Inferior parietal cortex (tissue), 1 donor: ENCODE measurements at regions not wholly inside any gene's neighbourhood (a gene's known extent, or its start where the extent isn't known, plus 50 kb on each side); places are given as distances from the start of the nearest gene placed in this dataset.
"Not testable (repeated sequence)": the region's sequence is repeated elsewhere in the genome, so short reads cannot be mapped to it uniquely, and the experiment has no call there.

Source experiments
- DNase-seq: peaks from one replicate; pipeline ENCODE4 v3.0.0-alpha.2; 2016; ENCODE audit errors: extremely low spot score

DNA sequence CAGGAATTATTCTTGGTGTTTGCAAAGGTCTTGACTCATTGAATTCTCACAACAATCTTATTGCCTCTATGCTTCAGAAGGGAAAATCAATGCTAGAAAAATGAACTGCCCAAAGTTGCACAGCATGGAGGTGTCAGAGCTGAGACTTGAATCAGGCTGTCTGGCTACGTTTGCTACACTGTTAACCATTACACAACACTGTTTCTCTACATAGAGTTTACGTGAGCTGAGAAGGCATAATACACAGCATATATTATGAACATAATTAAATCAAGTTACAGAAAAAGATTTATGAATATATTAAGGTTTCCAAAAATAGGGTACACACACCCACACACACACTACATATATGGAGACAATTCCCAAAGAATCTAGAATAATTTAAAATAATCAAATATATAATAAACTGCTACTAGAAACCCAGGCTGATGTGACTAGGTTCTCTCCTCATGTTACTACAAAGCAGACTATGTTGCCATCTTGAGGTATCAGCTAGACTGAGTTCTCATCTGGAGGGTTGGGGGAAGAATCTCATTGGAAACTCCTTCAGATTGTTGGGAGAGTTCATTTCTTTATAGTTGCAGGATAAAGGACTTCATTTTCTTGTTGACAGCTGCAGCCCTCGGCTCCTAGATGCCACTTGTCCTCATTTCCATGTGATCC, 1270.5 kb downstream of the ARAP2 start:
- DNase-seq: no peak

DNA sequence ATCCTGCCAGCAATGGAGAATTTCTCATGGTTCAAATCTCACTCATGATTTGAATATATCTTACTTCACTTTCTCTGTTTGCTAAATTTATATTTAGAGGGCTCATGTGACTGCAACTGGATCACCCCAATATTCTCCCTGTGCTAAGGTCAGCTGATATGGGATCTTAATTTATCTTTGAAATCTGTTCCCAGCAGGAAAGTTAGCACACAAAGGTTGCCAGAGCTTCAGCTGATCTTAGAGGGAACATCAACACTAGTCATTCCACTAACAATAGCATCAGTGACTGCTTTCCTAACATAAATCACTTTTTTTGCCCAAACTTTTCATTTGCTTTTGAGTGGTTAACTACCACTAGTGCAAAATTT, 1270.0 kb downstream of the ARAP2 start:
- no peak for DNase-seq

DNA sequence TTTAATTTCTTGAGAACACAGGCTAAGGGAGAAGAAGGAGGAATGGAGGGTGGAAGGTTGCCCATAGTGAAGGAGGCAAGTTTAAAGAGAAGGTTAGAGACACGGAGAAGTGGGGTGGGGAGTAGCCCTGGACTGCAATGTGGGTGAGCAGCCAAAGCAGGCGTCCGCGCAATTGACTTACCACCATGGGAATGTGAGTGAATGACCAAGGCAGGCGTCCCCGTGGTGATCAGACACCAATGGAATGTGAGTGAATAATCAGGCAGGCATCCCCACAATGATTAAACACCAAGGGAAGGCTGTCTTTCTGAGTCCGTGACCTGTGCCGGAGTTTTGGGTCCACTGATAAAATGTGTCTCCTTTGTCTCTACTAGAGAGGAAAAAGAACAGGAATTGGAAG, 1223.1 kb downstream of the ARAP2 start:
- DNase-seq: not testable (repeated sequence)

DNA sequence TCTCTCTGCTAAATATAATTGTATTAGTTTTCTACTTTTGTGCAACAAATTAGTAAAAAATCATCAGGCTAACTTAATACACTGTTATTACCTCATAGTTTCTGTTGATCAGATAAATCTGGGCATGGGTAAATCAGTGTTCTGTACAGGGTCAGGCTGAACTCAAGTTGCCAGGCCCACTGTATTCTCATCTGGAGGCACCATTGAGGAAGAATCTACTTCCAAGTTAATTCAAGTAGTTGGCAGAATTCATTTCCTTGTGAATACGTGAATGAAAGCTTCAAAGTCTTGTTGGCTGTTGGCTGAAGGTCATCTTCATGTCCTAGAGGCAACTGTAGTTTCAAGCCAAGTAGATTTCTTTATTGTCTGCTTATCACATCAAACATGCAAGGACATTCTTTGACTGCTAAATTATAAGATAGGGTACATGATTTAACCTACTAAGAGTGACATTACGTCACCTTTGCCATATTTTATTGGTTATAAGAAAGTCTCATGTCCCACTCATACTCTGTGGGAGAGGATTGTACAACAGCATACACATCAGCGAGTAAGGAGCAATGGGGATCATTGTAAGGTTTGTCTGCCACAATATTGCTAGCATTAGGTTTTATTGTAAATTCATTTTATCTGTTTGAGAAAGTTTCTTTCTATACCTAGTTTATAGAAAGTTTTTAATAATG, 1219.0 kb downstream of the ARAP2 start:
- no peak for DNase-seq

DNA sequence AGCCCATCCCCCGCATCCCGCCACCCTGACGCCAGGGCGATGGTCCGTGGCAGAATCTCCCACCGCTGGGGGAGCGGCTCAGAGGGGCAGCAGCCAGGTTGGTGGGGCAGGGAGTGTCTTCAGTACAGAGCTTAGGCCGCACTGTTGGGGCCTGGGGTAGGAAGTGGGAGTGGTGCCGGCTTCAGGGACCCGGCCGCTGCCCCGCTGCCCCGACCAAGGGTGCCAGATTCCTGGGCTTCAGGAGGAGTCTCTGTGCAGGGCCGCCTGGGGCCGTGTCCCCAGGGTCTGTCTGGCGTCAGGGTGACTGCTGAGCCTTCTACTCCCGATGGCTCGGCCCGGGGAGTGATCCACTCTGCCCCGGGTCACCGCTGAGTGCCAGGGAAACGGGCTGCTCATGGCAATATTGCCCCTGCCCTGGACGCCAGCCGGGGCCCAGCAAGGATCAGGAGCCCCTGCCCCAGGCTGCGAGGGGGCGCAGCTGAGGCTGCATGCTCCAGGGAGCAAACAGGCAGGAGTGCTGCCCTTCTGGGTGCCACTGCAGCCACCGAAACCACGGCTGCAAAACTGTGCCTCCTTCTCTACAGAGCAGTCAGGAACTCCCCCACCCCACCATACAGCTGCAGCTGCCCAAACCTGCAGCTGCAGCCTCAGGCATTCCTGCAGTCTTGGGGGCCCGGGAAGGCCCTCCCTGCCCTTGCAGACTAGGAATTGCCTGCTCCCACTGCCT, 1206.1 kb downstream of the ARAP2 start:
- no peak for DNase-seq

DNA sequence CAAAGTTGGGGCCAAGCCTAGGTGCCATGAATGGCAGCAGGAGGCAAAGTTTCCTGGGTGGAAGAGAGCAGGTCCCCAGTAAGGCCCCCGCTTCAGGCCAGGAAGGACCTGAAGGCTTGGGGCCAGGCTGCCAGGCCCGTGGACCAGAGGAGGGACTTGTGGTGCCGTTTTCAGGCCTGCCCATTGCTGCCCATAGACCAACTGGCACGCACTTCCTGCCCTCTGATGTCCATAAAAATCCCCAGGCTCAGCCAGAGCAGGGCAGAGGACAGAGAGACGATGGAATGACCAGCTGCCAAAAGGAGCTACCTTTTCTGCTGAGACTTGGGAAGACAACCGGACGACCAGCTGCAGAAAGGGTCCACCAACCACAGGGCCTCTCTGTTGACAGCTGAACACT, 1205.5 kb downstream of the ARAP2 start:
- no peak for DNase-seq

DNA sequence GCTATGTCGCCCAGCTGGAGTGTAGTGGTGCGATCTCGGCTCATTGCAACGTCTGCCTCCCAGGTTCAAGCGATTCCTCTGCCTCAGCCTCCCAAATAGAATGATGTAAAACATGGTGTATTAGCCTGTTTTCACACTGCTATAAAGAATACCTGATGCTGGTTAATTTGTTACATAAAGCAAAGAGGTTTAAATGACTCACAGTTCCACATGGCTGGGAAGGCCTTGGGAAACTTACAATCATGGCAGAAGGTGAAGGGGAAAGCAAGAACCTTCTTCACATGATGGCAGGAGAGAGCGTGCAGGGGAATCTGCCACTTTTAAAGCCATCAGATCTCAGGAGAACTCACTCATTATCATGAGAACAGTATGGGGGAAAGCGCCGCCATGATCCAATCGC, 1191.8 kb downstream of the ARAP2 start:
- no peak for DNase-seq

DNA sequence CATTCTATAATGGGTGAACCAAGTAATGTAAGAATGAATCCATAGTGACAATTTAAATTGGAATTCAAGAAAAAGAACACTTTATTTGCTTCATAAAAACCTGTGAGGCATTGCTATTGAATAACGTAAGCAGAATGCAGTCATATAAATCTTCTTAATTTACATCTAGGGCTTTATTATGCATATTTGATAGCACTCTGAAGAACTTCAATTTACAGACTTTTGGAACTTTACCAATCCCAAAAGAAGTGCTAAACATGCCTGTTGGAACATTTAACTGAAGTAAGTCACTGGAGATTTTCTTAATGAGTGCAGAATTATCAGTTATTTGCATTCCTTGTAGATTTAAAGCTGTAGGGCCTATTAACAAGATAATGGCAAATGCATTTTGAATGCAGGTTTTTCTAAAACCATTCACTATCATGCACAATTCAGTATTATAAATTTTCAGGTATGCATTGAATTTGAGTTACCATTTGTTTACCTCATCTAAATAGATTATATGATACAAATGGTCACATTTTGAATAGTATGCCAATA, 1181.2 kb downstream of the ARAP2 start:
- DNase-seq: no peak

DNA sequence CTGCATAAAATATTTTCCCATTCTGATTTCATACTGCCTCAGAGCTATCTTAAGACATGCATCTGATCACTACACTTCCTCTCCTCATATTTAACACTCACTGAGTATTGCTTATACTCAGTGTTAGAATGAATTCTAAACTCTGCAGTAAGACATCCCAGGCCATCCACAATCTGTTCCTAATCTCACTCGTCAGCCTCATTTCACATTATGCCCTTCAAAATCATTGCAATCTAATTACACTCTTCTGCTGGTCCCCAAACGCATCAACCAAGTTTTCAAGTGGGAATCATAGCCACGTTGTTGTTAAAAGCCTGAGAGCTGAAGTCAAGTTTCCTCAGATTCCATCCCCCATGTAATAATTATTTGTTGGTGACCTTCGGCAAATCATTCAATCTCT, 1177.9 kb downstream of the ARAP2 start:
- no peak for DNase-seq

DNA sequence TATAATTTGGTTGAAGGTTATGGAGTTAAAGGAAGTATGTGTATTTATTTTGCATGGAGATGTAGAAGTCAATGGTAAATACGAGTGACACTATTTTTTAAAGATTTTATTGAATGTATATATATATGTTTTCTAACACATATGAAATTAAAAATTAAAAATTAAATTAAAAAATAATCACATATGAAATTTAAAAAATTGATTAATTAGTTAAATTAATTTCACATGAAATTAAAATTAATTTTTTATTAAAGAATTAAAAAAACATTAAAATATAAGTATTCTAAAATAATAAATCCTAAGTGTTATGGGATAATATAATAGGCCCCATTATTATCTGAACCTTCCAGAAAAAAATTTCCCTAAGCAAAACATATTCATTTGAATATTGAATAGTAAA, 1163.5 kb downstream of the ARAP2 start:
- no peak for DNase-seq

DNA sequence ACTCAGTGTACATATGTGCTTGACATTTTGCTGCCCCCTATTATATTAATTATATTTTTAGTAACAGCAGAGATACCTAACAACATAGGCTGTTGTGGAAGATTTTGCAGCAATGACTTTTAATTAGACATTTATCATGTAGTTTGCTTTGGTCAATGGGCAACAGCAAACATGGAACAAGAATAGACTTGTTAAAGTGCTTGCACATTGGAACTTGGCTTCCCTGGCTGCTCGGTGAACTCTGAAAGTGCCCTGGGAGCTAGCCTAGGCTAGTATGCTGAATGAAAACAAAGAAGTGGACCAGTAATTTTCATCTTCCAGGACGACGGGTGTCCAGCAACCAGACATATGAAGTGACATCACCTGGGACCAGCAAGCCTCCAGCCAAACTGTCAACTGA, 1157.1 kb downstream of the ARAP2 start:
- DNase-seq: no peak

DNA sequence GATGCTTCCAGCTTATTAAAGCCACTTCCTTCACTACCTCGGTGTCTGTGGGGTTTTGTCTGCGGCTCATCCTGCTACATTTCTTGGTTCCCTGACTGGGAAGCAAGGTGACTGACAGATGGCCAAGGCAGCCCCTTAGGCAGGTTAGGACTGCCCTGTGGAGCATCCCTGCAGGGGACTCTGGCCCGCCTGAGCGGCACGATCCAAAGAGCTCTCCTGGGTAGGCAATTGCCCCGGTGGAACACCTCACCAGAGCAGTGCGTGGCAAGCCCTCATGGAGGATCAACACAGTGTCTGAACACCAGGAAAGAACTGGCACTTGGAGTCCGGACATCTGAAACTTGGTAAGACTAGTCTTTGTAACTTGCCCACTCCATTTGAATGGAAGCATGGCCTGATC, 1143.4 kb downstream of the ARAP2 start:
- no peak for DNase-seq

DNA sequence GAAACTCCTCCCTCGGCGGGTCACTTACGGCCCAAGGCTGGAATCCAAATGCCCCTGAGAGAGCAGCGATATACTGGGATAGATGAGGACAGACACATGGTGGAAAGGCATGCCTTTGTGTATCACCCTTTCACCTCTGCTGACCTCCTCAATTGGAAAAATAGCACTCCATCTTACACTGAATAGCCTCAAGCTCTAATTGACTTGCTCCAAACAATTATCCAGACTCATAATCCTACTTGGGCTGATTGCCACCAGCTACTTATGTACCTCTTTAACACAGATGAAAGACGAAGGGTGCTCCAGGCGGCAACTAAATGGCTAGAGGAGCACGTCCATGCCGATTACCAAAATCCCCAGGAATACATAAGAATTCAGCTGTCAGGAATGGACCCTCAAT, 1142.2 kb downstream of the ARAP2 start:
- no peak for DNase-seq

DNA sequence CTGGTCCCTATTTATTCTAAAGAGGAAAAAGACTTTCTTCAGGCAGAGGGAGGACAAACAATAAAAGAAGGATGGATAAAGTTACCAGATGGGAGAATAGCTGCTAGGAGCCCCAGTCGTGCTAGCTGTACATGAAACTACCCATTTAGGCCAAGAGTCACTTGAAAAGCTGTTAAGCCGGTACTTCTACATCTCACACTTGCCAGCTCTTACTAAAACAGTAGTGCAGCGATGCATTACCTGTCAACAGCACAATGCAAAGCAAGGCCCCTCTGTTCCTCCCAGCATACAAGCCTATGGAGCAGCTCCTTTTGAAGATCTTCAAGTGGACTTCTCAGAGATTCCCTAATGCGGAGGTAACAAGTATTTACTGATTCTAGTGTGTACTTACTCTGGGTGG, 1138.8 kb downstream of the ARAP2 start:
- DNase-seq: no peak

DNA sequence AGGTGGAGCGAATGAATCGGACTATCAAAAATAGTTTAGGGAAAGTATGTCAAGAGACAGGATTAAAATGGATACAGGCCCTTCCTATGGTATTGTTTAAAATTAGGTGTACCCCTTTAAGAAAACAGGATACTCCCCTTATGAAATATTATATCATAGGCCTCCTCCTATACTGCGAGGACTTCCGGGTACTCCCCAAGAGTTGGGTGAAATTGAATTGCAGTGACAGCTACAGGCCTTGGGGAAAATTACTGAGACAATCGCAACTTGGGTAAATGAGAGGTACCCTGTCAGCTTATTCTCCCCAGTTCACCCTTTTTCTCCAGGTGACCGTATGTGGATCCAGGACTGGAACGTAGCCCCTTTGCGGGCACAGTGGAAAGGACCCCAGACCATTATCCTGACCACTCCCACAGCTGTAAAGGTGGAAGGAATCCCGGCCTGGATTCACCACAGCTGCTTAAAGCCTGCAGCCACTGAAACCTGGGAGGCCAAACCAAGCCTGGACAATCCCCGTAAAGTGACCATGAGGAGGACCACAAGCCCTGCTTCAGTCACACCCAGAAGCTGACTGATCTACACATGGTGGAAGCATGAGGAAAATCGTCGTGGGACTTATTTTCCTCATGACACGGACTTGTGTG, 1138.1 kb downstream of the ARAP2 start:
- DNase-seq: no peak

DNA sequence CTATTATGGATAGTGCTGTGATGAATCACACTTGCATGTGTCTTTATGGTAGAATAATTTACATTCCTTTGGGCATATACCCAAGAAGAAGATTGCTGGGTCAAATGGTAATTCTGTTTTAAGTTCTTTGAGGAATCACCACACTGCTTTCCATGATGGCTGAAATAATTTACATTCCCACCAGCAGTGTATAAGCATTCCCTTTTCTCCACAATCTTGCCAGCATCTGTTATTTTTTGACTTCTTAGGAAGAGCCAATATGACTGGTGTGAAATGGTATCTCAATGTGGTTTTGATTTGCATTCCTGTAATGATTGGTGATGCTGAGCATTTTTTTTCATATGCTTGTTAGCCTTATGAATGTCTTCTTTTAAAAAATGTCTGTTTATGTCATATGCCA, 1120.2 kb downstream of the ARAP2 start:
- no peak for DNase-seq

DNA sequence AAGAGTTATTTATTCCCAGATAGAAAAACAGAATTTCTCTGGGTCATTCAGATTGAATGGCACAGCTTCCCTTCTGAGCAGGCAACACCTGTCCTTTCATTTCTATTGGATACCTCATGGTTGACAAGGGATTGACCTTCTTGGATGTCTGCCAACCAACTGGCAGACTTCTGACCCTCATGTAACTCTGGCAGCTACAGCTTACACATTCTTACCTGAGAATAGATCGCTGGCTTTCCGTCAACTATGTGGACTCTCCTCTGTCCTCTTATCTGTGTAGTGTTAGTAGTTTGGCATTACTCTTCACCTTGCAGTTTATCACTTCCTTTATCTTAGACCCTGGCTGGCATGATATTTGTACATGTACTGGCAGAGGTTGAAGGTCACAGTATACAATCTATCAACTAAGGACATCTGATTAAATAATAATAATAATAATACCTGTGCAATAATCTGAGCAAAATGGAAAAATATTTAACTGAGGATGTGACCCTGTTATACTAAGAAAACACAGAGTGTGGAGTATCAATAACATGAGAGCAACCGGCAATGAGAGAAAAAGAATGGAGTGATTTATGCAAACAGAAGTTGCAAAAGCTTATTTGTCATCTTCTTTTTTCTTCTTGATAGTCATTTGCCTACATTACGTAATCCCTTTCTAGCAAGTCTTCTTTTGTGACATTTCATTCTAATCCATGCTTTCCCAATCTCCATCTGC, 1118.2 kb downstream of the ARAP2 start:
- no peak for DNase-seq

DNA sequence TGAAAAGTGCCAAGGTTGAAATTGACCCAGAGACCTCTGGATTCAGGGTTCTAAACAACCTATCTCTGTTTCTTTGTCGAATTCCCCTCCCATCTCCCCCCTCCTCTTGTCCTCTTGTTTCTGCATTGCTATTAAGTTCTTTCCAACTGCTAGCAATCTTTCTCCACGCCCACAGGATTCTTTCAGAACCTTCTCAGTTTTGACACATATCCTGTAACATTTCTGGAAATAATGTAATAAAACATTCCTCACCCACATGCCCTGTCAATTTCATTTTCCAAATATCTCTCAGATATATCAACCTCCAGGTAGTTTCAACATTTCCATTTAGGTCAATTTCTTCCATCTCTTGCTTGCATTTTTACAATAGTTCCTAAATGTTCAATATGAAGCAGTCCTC, 1105.9 kb downstream of the ARAP2 start:
- DNase-seq: no peak

DNA sequence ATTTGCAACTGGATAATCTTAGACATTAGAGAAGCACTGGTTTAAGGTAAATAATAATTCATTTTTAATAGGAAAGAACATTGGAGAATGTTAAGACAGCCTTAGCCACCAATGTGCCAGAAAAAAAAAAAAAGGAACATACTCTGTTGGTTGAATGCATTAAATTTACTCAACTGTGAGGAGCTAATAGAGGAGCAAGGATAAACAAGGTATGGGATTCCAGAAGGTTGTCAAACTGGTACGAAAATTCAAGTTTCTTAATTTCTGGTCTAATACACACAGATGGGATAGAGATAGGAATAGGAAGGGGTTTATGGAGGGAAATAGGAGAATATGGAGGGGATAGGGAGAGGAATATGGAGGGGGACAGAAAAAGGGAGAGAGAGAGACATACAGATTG, 1096.6 kb downstream of the ARAP2 start:
- no peak for DNase-seq

DNA sequence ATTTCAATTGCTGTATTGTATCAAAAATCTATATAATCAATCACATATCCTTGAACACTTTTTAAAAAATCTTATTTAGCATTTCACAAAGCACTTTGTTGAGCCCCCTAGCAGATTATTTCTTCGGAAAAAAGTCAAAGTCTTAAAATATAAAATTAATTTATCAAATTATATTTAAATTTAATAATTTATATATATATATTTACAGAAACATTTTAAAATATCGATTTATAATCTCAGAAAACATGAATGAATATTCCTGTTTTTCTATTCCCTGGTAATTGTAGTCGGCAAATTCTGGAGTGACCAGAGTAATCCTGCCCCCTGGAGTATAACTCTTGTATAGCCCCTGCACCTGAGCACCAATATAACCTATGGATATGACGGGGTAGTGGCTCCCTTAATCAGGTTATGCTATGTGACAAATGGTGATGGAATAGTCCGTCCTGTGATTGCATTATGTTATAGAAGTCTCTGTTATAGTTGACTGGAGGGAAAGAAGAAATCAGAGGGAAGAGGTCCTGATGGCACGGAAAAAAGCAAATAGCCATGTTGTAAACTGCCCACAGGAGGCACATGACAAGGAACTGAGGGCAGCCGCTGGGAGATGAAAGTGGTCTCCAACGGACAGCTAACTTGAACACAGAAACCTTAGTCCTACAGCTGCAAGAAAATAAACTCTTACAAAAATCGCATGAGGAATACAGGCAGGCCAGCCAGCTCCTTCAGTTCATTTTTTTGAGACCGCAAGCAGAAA, 1092.3 kb downstream of the ARAP2 start:
- no peak for DNase-seq

DNA sequence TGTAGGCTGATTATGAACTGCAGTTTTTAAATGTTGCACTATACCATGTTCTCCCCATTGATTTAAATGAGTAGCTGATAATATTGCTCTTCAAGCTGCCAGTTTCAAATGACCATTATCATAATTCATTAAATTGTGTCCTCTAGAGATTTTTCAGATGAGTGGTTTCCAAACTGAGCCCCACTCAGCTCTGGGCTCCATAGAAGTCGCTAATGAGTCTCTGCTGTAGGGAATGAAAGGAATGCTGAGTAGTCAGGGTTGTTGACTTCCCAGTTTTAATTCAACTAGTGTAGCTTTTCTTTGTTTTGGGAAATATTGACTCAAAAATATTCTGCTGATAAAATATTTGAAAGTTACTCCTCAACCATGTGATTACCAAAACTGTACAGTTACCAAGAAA, 1081.1 kb downstream of the ARAP2 start:
- DNase-seq: no peak
